GM21528 (cell line): ENCODE measurements at regions not wholly inside any gene's neighbourhood (a gene's known extent, or its start where the extent isn't known, plus 50 kb on each side); places are given as distances from the start of the nearest gene placed in this dataset.
A peak's percentile ranks its signal among the peaks of the same experiment; 100 is the strongest.

Experiments used
- ATAC-seq: cut with Tn5 transposase; IDR thresholded peaks from one replicate; pipeline ENCODE4 v1.9.1; 2021; ENCODE audit warnings: mild to moderate bottlenecking, moderate library complexity; ENCODE audit not compliant: unreplicated experiment, low FRiP score

GRCh38 chr2:37832590-37833197 is 92.4 kb upstream of the RMDN2 start:
- peak; percentile 76 for ATAC-seq

- no peak for ATAC-seq
Measured at GRCh38 chr2:37833423-37833822, 91.7 kb upstream of the RMDN2 start.

- no peak for ATAC-seq
Measured at GRCh38 chr2:37836270-37836669, 88.8 kb upstream of the RMDN2 start.

GRCh38 chr2:37836711-37837110 is 88.4 kb upstream of the RMDN2 start:
- ATAC-seq = no peak

GRCh38 chr2:37837628-37838328 is 87.3 kb upstream of the RMDN2 start:
- no peak for ATAC-seq

- ATAC-seq = no peak
Measured at GRCh38 chr2:37838541-37839167, 86.4 kb upstream of the RMDN2 start.

- no peak for ATAC-seq
Measured at GRCh38 chr2:37839991-37840390, 85.1 kb upstream of the RMDN2 start.

GRCh38 chr2:37842732-37843440 is 82.2 kb upstream of the RMDN2 start:
- ATAC-seq = no peak

- ATAC-seq = no peak
Measured at GRCh38 chr2:37843556-37843955, 81.5 kb upstream of the RMDN2 start.

- ATAC-seq = no peak
Measured at GRCh38 chr2:37846207-37846606, 78.9 kb upstream of the RMDN2 start.

GRCh38 chr2:37847792-37848191 is 77.3 kb upstream of the RMDN2 start:
- no peak for ATAC-seq

- ATAC-seq = no peak
Measured at GRCh38 chr2:37848451-37848850, 76.6 kb upstream of the RMDN2 start.

GRCh38 chr2:37849911-37850310 is 75.2 kb upstream of the RMDN2 start:
- ATAC-seq = no peak

GRCh38 chr2:37851428-37851827 is 73.7 kb upstream of the RMDN2 start:
- ATAC-seq = peak; percentile 34

GRCh38 chr2:37851828-37852584 is 73.1 kb upstream of the RMDN2 start:
- ATAC-seq = peak; percentile 68

- no peak for ATAC-seq
Measured at GRCh38 chr2:37852585-37853014, 72.5 kb upstream of the RMDN2 start.

- ATAC-seq = no peak
Measured at GRCh38 chr2:37854676-37855282, 70.3 kb upstream of the RMDN2 start.

GRCh38 chr2:37855283-37856041 is 69.6 kb upstream of the RMDN2 start:
- ATAC-seq = no peak

- ATAC-seq = no peak
Measured at GRCh38 chr2:37856101-37856751, 68.9 kb upstream of the RMDN2 start.
